MV-4-11 (cell line): ENCODE measurements at regions not wholly inside any gene's neighbourhood (a gene's known extent, or its start where the extent isn't known, plus 50 kb on each side); places are given as distances from the start of the nearest gene placed in this dataset.

ENCODE experiments used
- DNase-seq: peaks from one replicate; lab custom pipeline; 2025; lab: John Stamatoyannopoulos, UW

DNA sequence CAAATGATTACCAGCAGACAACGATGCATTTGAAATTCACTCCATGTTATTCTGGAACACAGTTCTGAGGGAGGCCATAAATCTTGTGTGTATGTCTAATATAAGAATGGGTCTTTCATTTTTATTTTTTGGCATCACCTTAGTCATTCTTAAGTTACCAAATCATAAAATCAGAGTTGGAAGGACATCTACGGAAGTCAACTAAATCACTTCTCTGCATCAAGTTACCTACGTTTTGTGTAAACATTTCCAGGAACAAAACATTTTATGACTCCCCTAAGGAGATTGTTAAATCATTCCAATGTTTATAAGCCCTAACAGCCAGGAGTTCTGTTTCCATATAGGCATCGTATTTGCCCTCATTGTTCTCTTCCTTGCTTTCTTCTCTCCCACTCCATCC, 378.2 kb downstream of the FAM170A start:
- no peak for DNase-seq

DNA sequence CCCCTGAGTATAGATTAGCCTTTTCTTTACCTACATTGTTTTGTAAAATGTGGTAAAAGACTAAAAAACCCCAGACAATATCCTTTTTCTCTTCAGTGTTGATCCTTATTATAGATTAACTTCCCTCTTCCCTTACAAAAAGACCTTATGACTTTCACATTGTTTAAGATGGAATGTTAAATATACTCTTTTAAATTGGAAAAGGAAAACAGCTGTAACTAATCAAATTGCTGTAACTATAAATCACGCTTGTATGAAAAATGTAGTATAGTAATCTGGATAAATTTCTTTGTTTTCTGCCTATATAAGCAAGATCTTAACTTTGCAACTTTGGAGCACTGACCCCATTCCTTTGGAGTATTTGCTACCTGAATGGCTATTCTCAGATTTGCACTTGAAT, 383.1 kb downstream of the FAM170A start:
- DNase-seq, result no peak

GRCh38 chr5:120014535-120014934, 385.2 kb downstream of the FAM170A start:
- DNase-seq, result no peak

DNA sequence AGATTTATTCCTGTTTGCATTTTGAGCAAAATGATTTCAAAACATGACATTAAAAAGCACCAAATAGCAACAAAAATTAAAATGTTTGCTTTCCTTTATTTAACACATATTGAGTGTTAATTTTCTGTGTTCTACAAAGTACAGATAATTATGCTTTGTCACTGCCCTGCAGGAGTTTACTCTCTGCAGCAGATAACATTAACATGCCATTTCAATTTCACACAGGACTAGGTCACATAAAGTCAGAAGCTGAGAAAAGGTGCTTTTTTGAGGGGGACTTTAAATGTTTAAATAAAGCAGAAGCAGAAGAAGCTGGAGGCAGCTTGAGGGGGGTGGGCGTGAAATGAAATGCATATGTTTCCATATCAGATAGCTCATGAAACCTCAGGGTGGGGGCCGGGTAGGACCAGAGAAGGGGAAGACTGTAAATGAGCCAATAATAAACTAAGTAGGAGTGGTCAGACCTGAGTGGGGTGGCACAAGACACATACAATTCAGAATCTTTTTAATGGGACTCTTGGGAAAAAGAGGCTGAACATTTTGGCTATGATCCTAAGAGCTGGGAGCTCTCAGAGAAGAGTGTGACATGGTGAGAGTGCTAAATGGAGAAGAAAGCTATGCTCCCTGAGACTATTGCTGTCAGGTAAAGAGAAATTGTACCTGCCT, 387.5 kb downstream of the FAM170A start:
- no peak for DNase-seq

DNA sequence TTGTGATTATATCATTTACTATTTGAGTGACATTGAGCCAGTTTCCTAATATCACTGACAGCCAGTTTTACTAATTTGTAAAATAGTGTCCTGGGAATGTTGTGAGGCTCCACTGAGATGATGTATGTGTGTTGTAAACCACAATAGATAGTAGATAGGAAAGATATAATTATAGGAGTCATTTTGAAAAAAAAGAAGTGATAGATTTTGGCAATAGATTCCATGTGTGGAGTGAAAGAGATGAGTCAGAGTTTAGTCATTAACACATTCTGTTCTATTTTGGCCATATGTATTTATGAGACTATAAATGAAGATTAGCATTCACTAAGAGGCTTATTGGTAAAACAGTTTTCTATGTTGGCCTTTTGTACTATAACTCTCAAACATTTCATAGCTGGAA, 388.2 kb downstream of the FAM170A start:
- peak; percentile 23 for DNase-seq

- no peak for DNase-seq
These were observed 405.8 kb downstream of the FAM170A start for GRCh38 chr5:120035181-120035580.

GRCh38 chr5:120035815-120036577, 406.6 kb downstream of the FAM170A start:
- no peak for DNase-seq

- DNase-seq, result peak; percentile 18
These were observed 408.1 kb downstream of the FAM170A start for GRCh38 chr5:120037451-120037850.

DNA sequence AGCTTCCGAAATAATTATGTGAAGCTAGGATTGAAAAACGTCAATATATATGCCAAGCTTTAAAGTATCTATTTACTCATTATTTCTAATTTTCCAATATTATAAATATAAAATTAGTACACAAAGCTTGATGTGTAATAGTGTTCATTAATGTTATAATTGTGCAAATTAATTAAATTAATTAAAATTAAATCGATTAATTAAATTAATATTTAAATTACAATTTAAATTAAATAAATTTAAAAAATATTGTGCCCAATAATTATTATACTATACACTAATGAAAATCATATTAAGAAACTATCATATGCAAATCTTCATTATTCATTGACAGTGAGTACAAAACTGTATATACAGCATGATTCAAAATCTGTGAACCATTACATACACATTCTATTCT, 409.8 kb downstream of the FAM170A start:
- no peak for DNase-seq

- DNase-seq, result peak; percentile 3
These were observed 414.1 kb downstream of the FAM170A start for GRCh38 chr5:120043431-120043830.

GRCh38 chr5:120052916-120053828, 410.9 kb upstream of the PRR16 start:
- no peak for DNase-seq

- no peak for DNase-seq
These were observed 410.3 kb upstream of the PRR16 start for GRCh38 chr5:120053841-120054240.

DNA sequence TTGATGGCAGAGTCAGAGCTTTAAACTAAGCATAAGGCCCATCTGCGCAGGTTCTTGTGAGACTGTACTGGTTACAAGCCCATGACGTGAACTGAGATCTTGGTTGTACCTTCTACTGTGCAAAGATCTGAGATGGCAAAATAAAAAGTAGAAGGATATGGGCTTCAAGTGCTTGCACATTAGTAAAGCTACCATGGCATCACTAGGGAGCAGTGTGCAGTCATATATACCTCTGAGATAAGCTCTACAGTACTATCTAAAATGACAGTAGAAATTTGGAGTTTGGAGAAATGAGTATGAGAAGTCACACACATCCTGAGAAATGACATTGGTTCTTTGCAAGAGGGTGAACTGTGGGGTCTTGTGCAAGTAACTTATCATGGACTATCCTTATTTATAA, 408.2 kb upstream of the PRR16 start:
- DNase-seq, result peak; percentile 8

DNA sequence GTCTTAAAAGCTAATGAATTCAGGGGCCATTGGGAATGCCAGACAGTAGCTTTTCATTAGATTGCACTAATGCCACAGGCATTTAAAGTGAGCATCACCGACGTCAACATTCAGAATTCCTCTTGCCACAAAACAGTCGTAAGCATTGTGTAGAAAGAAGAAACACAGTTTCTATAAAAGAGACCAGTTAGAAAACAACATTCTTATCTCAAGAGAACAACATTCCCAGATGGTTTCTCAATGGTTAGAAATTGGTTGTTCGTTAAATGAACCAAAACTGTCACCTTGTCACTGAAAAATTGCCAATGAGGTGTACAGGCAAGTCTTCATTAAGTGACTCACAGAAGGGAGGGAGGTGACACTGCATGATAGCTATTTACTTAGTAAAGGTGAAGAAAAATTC, 401.6 kb upstream of the PRR16 start:
- no peak for DNase-seq

- DNase-seq, result no peak
These were observed 391.9 kb upstream of the PRR16 start for GRCh38 chr5:120072068-120072761.

DNA sequence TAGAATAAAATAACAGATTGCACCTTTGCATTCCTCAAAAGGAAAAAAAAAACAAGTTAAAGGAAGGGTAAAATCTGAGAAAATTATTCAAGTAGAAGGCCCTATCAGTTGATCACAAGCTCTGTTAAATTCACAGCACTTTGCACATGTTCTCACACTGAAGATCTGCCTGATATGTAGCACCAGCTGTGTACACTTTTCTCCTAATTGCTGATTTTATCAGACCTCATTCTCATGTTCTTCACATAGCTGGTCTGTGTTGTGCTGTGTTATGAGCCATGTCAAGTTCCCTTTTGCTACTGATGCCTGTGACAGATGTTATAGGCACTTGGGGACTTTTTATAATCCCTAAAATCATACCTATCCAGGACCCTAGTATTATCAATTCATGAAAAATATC, 390.4 kb upstream of the PRR16 start:
- DNase-seq, result no peak

GRCh38 chr5:120080781-120081180, 383.3 kb upstream of the PRR16 start:
- no peak for DNase-seq

DNA sequence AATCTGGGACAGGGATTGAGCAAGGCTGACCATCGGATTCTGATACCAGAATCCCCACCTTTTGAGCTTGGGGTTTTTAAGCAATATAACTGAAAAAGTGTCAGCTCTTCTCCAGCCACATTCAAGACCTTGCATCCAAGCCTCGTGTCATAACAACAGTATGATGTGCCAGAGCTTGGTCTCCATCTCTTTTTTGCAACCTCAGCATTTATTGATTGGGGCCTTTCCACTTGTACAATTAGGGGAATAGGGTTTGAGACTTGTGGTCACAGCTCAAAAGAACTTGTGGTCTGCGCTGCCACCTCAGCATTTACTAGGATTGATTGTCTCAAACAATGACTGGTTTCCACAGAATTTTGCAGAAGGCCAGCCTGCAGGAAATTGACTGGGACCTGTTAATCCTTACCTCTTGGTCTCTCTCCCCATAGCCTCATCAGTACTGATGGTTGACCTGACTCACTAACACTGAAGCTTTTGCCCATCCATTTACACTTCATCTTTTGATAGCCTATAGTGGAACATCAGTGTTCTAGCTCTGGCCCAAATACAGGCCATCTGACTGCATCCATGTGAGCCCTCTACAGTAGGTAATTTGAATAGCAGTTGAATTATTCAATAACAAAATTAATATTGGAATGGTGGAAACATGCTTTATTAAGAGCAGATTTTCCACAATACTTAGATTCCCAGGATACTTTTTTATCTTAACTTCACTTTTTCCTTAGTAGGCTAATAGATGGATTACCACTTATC, 381.6 kb upstream of the PRR16 start:
- DNase-seq, result no peak

DNA sequence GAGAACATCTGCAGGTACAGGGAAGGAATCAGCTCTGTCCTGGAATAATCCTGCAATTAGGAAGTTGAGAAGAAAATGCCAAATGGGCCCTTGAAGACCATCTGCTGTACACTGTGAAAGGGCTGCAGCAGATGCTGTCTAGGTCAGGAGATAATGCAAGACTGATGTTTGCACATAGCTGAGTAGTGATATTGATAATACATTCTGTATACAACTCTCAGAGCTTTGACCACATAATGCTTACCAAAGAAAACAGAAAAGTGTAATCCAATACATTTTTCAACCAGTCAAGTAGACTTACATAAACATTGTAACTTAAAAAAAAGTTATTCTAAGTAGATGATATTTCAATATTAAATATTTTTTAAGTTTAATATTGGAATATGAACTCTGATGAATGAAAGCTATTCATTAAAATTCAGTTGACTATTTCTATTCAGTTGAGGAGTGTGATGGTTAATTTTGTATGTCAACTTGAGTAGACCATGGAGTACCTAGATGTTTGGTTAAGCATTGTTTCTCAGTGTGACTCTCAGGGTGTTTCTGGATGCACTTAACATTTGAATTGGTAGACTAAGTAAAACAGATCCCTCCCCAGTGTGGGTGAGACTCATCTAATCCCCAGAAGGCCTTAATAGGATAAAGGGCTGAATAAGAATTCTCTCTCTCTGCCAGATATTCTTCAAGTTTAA, 380.1 kb upstream of the PRR16 start:
- DNase-seq, result no peak

- no peak for DNase-seq
These were observed 379.6 kb upstream of the PRR16 start for GRCh38 chr5:120084543-120084870.

DNA sequence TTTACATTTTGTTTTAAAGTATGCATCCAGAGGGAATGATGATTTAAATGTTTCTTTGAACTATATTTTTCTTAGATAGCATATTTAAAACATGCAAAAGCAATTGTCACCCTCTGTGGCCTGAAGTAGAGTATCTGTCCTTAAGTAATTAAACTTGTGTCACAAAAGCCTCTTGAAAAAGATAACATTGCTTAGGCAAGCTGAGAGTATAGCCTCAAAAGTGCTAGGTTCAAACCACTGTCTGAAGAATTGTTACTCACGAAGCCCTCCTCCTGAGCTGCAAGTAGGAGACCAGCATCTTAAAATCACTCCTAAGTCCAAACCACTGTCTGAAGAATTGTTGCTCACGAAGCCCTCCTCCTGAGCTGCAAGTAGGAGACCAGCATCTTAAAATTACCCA, 378.0 kb upstream of the PRR16 start:
- DNase-seq, result no peak
